ENCODE measurements at regions not wholly inside any gene's neighbourhood (a gene's known extent, or its start where the extent isn't known, plus 50 kb on each side); places are given as distances from the start of the nearest gene placed in this dataset.

- TF ChIP-seq, protein P1, sequence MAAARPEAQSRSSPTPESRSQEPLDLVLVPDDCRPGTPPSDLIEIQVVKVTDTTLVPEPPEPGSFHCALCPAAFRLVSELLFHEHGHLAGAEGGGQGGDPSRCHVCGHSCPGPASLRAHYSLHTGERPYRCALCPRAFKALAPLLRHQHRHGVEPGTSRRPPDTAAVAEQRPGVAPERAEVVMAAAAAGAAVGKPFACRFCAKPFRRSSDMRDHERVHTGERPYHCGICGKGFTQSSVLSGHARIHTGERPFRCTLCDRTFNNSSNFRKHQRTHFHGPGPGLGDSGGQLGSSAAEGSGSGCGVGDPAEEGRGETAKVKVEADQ (CRISPR knock-in tag; IDR thresholded peaks at IDR 0.05; ENCODE audit: borderline replicate concordance), result no peak
- TF ChIP-seq PLSCR1 (CRISPR knock-in tag; IDR thresholded peaks at IDR 0.05; ENCODE audit: borderline replicate concordance) (no peak), MEIS1 (CRISPR knock-in tag; IDR thresholded peaks at IDR 0.05; ENCODE audit: borderline replicate concordance) (no peak), HOXA3 (CRISPR knock-in tag; IDR thresholded peaks at IDR 0.05) (peak; percentile 26; the same call in 1 of the 2 replicates), ZNF331 (CRISPR knock-in tag; IDR thresholded peaks at IDR 0.05) (peak; percentile 61), ZNF556 (CRISPR knock-in tag; IDR thresholded peaks at IDR 0.05; ENCODE audit: borderline replicate concordance) (no peak), MTERF4 (CRISPR knock-in tag; IDR thresholded peaks at IDR 0.05) (no peak), U2AF1 (optimal IDR thresholded peaks at IDR 0.05; ENCODE audit: low read depth, low read length) (no peak), BRD4 (CRISPR knock-in tag; IDR thresholded peaks at IDR 0.05) (no peak), PAF1 (CRISPR knock-in tag; IDR thresholded peaks at IDR 0.05) (no peak), RFXANK (CRISPR knock-in tag; IDR thresholded peaks at IDR 0.05) (no peak), HDAC6 (IDR thresholded peaks at IDR 0.05; ENCODE audit: low read depth, low read length) (no peak), RFX1 (IDR thresholded peaks at IDR 0.05) (no peak), LRRFIP1 (CRISPR knock-in tag; conservative IDR thresholded peaks at IDR 0.05) (no peak), THYN1 (CRISPR knock-in tag; IDR thresholded peaks at IDR 0.05; ENCODE audit: borderline replicate concordance, low read depth) (no peak), ZBTB8A (CRISPR knock-in tag; IDR thresholded peaks at IDR 0.05; ENCODE audit: borderline replicate concordance, low read depth) (no peak), POLR2AphosphoS2 (IDR thresholded peaks at IDR 0.05; ENCODE audit: low read depth, low read length) (no peak), MIXL1 (CRISPR knock-in tag; IDR thresholded peaks at IDR 0.05) (peak; percentile 78), HNF4G (IDR thresholded peaks at IDR 0.05; ENCODE audit: borderline replicate concordance, low read depth, low read length) (peak; percentile 67), HNF4G (CRISPR knock-in tag; IDR thresholded peaks at IDR 0.05; ENCODE audit: borderline replicate concordance, low read depth) (no peak; the same call in 1 of the 2 replicates), ZBTB20 (CRISPR knock-in tag; IDR thresholded peaks at IDR 0.05; ENCODE audit: borderline replicate concordance, low read depth) (peak; percentile 72; the same call in 1 of the 2 replicates), ZNF530 (CRISPR knock-in tag; IDR thresholded peaks at IDR 0.05; ENCODE audit: low read depth) (no peak)
- TF ChIP-seq, protein P2, sequence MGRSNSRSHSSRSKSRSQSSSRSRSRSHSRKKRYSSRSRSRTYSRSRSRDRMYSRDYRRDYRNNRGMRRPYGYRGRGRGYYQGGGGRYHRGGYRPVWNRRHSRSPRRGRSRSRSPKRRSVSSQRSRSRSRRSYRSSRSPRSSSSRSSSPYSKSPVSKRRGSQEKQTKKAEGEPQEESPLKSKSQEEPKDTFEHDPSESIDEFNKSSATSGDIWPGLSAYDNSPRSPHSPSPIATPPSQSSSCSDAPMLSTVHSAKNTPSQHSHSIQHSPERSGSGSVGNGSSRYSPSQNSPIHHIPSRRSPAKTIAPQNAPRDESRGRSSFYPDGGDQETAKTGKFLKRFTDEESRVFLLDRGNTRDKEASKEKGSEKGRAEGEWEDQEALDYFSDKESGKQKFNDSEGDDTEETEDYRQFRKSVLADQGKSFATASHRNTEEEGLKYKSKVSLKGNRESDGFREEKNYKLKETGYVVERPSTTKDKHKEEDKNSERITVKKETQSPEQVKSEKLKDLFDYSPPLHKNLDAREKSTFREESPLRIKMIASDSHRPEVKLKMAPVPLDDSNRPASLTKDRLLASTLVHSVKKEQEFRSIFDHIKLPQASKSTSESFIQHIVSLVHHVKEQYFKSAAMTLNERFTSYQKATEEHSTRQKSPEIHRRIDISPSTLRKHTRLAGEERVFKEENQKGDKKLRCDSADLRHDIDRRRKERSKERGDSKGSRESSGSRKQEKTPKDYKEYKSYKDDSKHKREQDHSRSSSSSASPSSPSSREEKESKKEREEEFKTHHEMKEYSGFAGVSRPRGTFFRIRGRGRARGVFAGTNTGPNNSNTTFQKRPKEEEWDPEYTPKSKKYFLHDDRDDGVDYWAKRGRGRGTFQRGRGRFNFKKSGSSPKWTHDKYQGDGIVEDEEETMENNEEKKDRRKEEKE (IDR thresholded peaks at IDR 0.05), result no peak
- TF ChIP-seq, protein P3, sequence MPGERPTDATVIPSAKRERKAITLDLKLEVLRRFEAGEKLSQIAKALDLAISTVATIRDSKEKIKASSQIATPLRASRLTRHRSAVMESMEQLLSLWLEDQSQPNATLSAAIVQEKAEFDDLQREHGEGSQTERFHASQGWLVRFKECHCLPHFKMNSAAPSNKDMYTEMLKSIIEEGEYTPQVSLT (CRISPR knock-in tag; IDR thresholded peaks at IDR 0.05; ENCODE audit: borderline replicate concordance, low read depth), result no peak
These were observed 55.5 kb upstream of the CLCN4 start (continued) for GRCh38 chrX:10101269-10101668.
